HG03045 (cell line): ENCODE measurements at regions not wholly inside any gene's neighbourhood (a gene's known extent, or its start where the extent isn't known, plus 50 kb on each side); places are given as distances from the start of the nearest gene placed in this dataset.

Source experiments
- ATAC-seq: cut with Tn5 transposase; IDR thresholded peaks from one replicate; pipeline ENCODE4 v1.9.1; 2021; ENCODE audit warnings: mild to moderate bottlenecking, moderate library complexity; ENCODE audit not compliant: unreplicated experiment

DNA sequence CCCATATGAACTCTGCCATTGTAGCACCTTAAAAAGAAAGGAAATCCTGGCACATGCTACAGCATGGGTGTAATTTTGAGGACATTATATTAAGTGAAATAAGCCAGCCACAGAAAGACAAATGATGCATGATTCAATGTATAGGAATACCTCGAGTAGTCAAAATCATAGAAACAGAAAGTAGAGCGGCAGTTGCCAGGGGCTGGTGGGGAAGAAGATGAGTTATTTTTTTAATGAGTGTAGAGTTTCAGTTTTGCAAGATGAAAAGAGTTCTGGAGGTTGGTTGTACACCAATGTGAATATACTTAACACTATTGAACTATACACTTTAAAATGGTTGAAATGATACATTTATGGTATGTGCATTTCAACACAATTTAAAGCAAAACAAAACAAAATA lies 133.0 kb downstream of the ZDHHC21 start:
- ATAC-seq, result no peak

DNA sequence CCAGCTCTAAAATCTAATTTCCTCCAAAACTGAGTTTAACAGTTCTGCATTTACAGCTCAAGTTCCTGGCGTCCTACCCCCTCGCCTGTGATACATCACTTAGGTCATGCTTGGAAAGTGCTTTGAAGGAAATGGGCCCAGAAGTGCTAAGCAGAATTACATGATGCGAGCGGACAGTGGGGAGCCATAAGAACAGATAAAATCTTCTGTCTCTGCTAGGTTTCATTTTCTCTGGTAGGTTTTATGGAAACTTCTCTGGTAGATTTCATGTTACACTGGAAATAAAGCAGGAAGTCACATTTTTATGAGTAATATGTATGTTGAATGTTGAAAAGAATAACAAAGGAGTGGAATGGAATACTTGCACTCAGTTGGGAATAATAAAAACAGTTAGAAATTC lies 138.3 kb downstream of the ZDHHC21 start:
- ATAC-seq, result no peak

DNA sequence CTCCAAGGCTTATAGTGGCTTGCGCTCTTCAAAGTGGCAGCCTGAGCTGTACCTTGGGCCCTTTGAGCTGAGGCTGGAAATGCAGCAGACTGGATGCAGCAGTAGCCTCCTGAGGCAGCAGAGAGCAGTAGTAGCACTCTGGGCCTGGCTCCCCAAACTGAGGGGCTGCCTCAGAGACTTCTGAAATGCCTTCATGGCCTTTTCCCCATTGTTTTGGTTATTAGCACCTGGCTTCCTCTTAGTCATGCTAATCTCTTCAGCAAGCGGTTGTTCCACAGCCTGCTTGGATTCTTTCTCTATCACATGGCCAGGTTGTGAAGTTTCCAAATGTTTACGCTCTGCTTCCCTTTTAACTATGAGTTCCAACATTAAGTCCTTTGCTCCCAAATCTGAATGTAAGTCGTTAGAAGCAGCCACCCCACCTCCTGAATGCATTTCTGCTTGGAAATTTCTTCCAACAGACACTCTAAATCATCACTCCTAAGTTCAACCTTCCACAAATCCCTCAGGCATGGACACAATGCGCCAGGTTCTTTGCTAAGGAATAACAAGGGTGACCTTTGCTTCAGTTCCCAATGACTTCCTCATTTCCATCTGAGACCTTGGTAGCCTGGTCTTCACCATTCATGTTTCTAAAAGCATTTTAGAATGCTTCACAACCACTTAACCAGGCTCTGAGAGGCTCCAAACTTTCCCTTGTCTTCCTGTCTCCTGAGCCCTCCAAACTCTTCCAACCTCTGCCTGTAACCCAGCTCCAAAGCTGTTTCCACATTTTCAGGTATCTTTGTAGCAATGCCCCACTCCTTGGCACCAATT lies 145.8 kb downstream of the ZDHHC21 start:
- no peak for ATAC-seq

DNA sequence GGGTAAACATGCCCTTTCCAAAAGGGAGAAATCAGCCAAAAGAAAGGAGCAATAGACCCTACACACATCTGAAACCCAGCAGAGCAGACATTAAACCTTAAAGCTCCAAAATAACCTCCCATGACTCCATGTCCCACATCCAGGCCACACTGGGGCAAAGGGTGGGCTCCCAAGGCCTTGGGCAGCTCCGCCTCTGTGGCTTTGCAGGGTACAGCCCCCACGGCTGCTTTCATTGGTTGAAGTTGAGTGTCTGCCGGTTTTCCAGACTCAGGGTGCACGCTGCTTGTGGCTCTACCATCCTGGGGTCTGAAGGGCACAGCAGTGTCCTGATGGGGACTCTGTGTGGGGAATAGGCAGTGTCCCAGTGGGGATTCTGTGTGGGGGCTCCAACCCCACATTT lies 146.5 kb downstream of the ZDHHC21 start:
- no peak for ATAC-seq

DNA sequence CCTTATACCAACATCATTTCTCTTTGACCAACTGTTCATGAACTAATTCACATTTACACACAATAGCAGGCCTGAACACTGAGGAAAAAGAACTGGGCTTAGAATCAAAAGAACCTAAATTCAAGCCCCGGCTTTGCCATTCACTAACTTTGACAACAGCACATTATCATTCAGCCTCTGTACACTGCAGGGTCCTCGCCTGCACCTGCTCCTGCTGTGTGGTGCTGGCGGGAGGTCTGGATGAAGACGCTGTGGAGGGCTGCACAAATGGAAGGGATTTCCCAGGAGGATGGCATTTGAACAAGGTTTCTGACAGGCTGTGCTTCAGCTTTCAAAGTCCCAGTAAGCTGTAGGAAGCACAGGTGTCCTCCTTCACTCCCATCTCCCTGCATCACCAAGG lies 151.2 kb downstream of the ZDHHC21 start:
- ATAC-seq, result no peak

DNA sequence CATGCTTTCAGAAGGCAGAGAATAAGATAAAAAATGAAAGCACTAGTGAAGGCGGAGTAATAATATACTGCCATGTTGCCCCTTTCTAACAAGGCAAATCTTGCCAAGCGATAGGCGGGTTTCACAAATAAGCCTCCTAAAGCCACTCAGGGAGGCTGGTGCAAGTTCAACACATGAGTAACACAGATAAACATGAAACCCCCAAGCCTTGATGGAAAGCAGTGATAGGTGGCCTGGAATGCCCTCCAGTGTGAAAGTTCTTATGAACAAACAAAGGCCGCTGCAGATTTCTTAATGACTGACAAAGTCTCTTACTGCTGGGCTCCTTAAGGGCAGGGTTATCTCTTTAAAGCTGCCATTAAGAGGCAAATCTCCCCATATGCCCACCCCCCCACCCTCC lies 154.7 kb downstream of the ZDHHC21 start:
- ATAC-seq, result no peak

DNA sequence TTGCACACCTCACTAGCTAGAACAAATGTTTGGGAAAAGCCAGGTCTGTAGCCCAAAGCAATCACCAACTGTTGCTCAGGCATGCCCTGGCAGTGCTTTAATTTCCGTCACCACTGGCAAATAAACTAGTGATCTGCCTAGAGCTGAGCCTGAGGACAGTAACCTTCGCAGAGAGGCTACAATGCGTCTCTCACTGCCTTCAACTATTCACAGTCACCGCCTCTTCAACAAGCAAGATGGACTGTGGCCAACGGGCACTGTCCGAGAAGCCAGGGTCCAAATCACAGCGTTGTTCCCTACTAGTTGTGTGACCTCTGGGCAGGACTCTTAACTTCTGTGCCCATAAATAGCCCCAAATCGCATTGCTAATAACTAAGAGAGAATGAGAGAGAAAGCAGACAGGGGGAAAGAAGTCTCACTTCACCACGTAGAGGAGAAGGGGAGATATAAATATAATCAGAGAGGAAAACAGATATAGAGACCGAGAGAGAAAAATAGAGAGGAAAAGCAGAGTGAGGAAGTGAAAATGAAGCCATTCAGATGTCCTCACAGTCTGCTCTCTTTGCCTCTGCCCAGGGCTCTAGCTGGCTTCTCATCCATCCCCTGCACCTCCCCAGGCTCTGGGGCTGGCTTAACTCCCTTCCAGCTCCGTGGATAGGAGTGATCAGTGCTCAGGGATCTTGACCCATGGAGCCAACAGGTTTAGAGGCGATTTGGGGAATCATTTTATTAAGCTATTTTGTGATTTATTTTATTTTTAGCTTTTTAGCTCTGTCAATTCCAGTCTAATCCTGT lies 157.9 kb downstream of the ZDHHC21 start:
- no peak for ATAC-seq

DNA sequence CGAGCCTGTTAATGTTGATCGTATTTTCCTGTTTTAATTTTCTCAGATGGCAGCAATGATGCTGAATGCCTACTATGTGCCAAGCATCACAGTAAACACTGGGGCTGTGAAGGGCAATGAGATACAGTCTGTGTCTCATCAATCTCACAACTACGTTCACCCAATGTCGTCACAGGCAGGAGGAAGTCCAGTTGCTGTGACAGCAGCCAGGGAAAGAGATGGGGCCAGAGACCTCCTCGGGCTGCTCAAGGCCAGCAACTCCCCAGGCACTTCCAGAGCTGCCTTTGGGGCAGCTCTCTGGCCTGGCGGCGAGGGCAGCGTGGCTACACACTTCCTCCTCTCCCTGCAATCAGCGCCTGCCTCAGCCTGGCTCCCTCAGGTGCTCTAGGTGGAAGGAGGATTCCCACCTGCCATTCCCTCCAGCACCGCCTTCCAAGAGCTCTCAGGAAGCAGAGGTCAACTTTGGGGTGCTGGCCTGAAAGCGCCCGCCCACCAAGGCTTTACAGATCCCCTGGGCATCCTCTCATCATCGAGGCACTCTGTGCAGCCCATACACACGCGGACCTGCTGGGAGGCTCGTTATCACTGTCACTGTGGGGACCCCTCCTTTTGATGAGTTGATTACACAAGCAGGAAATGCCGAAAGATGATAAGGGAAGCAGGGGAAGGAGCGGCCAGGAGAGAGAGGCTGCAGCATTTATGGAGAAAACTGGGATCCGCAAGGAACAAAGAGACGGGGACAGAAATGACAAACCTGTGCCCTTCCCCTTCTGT lies 159.2 kb downstream of the ZDHHC21 start:
- no peak for ATAC-seq

DNA sequence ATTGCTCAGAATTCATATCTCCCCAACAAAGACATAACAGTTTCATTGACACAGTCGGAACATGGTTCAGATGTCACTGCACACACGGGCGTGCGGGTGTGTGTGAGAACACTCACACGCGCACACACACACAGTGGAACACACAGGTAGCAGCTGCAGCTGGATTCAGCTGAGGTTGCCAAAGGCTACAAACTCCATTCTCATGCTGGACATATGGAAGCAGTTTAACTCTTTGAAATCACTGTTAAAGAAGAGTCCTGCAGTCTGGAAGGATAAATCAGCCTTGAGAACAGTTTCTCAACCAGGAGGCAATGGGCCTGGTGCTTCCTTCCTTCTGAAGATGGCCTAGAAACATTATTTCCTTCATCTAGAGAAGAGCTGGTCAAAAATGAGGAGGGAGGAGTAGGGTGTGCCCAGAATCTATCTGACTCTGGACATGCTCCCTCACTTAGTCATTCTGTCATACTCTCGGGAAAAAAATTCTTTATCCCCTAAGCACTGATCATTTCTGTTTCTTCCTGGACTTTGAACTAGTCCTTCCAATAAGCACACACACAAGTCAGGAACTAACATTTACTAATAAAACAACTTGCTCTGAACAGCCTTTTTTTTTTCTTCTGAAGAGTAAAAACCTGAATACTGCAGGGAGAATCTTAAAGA lies 160.6 kb downstream of the ZDHHC21 start:
- ATAC-seq, result no peak

DNA sequence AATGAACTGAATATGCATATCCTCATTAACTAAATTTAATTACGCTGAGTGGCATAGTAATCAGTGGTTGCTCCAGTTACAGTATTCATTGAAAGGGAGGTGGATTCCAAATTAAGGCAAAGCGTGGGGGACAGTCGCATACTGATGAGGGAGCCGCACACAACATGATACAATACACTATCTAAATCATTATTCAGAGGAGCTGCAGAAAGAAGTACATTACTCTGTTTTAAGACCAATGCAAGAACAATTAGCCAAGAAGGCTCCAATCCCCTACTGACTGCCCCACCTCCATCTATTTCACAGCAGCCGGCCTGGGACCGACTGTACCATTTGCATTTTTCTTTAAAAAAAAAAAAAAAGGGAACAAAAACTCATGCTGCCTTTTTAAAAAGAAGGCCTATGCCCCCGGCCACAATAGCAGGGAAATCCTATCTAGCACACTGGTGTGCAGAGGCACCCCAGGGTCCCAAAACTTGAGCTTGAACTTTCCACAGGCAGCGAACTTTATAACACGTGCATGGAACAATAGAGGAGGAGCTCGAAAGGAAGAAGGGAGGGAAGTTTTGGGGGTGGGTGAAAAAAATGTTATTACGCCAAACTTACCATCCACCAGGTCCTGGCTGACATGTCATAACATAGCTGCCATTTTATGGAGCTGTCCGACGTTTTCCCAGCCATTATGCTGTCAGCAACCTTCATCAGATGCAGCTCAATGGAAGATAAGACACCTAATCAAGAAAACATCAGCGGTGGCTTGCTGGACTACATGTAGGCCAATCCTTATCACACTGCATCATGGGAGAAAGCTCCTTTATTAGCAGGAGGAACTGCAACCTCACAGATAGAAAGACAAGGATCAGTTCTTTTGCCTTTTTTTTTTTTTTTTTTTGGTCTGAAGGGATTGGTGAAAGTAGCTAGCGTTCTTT lies 161.6 kb downstream of the ZDHHC21 start:
- ATAC-seq, result no peak

DNA sequence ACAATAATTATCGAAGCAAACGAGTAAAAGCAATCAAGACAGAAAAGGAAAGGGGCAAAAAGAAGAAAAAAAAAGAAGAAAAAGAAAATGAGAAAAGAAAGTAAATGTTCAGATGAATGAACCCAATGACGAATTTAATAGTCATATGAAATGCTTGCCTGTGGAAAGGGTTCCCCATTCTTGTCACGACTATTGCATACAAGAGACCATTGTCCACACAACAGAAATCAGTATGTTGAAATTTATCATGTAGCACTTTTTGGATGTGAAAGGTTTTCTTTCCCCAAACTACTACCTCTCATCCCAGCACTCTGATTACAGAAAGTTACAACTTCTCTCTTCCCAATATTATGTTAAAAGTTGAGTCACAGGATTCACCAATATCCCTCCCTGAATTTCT lies 162.4 kb downstream of the ZDHHC21 start:
- ATAC-seq, result no peak

DNA sequence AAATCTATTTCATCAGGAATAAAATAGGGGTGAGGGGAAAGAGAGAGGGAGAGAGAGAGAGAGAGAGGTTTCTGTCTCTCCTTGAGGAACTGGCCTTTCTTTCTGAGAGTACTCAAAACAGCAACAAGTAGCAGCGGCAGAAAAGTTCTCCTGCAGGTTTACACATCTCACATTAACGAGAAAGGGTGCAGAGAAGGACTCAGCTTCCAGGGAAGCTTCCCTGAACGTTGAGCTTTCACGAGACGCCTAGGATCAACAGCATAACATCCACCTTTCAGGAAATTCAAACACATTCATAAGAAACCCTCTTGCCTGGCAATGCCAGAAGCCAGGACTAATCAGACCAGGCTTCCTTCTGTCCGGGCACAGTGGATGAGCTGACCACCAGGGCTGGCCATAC lies 162.9 kb downstream of the ZDHHC21 start:
- no peak for ATAC-seq

DNA sequence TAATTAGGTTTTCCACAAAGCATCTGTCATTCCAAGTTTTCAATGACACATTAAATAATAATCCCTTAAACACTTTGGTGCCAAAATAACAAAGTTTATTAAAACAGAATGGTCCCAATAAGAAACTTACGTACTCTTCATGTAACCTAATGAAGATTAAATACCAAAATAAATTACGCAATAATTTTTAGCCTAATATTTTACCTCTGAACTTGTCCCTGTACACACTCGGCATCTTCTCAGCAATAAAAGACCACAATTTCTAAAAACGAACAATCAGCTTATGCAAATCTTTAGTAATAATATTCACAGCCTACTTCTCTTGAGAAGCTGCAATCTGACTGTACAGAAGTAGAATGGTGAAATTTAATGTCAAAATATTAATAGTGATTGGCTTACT lies 163.6 kb downstream of the ZDHHC21 start:
- no peak for ATAC-seq

DNA sequence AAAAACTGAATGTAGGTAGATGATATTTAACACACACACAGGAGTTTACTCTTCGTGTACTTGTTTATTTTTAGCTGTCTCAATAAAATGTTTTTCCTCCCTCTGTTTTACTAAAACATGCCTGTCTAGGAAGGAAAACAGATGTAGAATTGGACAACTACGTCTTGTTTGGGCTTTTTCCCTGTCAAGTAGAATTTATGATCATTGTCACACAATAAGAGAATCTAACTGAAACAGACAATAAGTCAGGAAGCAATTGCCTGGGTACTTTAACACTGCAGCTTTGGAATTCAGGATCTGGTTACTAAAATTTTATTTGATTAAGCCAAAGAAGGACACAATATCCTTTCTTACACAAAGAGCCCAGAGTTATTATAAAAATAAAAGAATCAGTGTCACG lies 164.2 kb downstream of the ZDHHC21 start:
- ATAC-seq, result no peak

DNA sequence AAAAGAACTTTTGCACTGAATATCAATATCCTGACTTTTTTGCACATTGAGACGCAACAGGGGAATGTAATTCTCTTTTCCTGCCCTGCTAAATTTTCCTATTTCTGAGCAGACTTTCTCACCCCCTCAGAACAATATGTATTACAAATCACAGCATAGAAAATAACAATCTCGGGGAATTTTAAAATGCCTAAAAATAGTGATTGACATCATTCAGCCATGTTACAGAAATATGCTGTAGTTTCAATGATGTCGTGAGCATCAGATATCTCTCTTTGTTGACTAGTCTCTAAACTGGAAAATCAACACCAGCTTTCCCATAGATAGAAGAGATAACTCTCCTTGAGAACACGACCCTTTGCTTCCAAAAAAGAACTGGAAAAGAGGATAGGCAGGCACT lies 166.7 kb downstream of the ZDHHC21 start:
- ATAC-seq, result no peak

DNA sequence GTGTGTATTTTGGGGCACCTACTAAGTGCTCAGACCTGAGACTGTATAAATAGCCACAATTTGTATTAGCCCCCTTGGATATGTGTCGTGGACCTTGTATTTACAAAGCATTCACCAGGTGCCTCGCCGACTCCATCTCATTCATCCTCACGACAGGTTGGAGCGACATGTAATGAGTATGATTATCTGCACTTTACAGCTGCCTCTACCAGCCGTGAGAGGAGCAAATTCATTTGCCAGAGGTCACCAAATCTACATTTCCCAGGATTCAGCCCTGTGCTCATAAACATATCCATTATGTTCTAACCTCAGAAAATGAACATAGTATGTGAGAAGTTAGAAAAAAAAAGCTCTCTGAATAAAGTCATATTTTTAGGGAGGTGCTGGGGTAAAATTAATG lies 167.4 kb downstream of the ZDHHC21 start:
- ATAC-seq, result no peak

DNA sequence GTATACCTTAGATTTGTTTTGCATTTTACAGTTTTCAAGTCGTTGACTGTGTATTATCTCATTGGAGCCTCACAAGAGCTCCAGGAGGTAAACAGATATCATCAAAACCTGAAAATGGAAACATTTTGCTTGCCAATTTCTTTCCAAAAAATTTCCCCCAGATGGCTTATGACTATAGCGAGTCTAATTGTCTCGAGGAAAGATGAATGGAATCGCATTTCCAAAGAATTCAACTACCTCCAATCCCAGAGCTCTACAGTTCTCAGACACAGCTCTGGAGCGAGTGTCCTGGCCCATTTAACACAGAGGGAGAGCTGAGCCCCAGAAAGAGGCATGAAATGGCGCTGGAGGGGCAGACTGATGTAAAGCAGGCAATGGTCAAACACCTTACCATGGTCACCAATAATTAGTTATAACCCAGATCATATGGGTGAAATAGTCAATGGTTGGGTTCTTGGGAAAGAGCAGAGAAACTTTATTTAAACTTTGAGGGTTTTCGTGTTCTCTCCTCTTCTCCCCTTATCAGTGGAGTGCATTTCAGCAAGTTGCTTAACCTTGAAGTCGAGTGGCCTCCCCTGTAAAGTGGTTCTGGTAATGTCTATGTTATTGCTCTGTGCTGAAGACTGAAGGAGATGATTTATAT lies 168.2 kb downstream of the ZDHHC21 start:
- ATAC-seq, result no peak

DNA sequence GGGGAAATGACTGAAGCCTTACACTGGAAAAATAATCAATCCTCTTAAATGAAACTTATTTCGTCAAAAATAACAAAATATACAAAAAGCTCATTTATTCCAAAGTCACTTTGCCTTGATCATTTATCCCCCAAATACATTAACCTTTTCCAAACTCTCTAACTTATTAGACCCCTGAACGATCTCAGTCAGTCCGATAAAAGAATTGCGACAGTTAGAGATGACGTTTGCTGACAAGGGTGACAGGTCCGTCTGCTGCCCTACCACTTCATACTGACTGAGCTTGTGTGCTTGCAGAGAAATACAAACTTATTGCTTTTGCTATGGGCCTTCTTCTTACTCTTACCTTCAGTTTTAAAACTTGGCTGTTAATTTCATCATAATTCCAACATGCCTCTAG lies 169.7 kb downstream of the ZDHHC21 start:
- no peak for ATAC-seq

DNA sequence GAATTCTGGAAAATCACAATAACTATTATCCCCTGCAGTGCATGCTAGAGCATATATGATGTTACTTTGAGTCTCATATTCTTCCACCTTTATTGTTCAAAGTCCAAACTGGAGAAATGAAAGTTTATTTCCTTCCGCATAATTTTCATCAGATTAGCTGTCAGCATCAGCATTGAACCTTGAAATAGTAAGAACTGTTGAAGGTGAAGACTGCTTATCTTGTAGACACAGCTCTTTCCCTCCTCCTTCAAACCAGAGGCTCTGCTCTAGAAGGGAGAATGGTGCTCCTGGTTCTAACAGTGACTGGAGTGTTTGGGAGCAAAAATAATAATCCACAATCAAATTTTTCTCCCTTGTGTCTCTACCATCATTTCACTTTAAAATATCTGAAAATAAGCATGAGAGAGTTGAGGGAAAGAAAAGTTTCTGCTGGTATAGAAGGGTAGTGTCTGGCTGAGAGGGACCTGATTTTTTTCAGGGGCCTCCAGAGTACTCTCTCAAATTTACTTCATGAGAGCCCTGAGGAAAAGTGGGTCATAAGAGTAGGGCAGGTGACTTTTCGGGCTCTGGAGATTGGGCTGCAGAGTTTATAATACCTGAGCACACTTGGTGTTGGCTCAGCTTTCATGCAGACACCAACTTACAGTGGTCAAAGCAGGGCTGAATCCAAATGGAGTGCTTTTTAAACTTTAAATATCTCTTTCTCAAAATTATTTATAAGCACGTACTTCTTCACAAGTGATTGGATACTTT lies 170.4 kb downstream of the ZDHHC21 start:
- no peak for ATAC-seq
